ENCODE measurements at regions not wholly inside any gene's neighbourhood (a gene's known extent, or its start where the extent isn't known, plus 50 kb on each side); places are given as distances from the start of the nearest gene placed in this dataset.
A peak's percentile ranks its signal among the peaks of the same experiment; 100 is the strongest.

- H3K4me1 ChIP-seq (ENCODE audit: control insufficient read depth, insufficient read depth, low read length, unreplicated experiment) = no peaks in the 10 kb centered on the region
- H3K27ac ChIP-seq (ENCODE audit: low read depth, low read length) = no peak overlapping the region
- no peak overlapping the region for H2AFZ ChIP-seq (ENCODE audit: low read length, unreplicated experiment)
- H3K27me3 ChIP-seq (ENCODE audit: insufficient read depth, low read length) = no peaks in the 10 kb centered on the region
- H3K36me3 ChIP-seq (ENCODE audit: insufficient read depth, low read length) = no peaks in the 10 kb centered on the region
- H3K79me2 ChIP-seq (ENCODE audit: control insufficient read depth, insufficient read depth, low read length, unreplicated experiment) = no peaks in the 10 kb centered on the region
- no peak overlapping the region for H3K4me3 ChIP-seq (ENCODE audit: low read depth, low read length)
Measured at GRCh38 chr17:55654022-55654421, 68.6 kb downstream of the TMEM100 start.

- no peaks in the 10 kb centered on the region for H3K27me3 ChIP-seq (ENCODE audit: insufficient read depth, low read length)
- H3K79me2 ChIP-seq (ENCODE audit: control insufficient read depth, insufficient read depth, low read length, unreplicated experiment) = no peaks in the 10 kb centered on the region
- H2AFZ ChIP-seq (ENCODE audit: low read length, unreplicated experiment) = no peak overlapping the region
- H3K27ac ChIP-seq (ENCODE audit: low read depth, low read length) = no peak overlapping the region
- H3K4me1 ChIP-seq (ENCODE audit: control insufficient read depth, insufficient read depth, low read length, unreplicated experiment) = peaks cover 4% of the 10 kb centered on the region
- no peak overlapping the region for H3K4me3 ChIP-seq (ENCODE audit: low read depth, low read length)
- no peaks in the 10 kb centered on the region for H3K36me3 ChIP-seq (ENCODE audit: insufficient read depth, low read length)
Measured at GRCh38 chr17:55652825-55653224, 69.8 kb downstream of the TMEM100 start.

GRCh38 chr17:55652114-55652823, 70.4 kb downstream of the TMEM100 start:
- Histone ChIP-seq H3K4me3 (ENCODE audit: low read depth, low read length) (no peak overlapping the region), H3K36me3 (ENCODE audit: insufficient read depth, low read length) (no peaks in the 10 kb centered on the region), H3K79me2 (ENCODE audit: control insufficient read depth, insufficient read depth, low read length, unreplicated experiment) (no peaks in the 10 kb centered on the region), H3K27me3 (ENCODE audit: insufficient read depth, low read length) (no peaks in the 10 kb centered on the region), H3K27ac (ENCODE audit: low read depth, low read length) (no peak overlapping the region), H2AFZ (ENCODE audit: low read length, unreplicated experiment) (no peak overlapping the region), H3K4me1 (ENCODE audit: control insufficient read depth, insufficient read depth, low read length, unreplicated experiment) (peaks cover 7% of the 10 kb centered on the region)

GRCh38 chr17:55649957-55650597, 72.6 kb downstream of the TMEM100 start:
- no peaks in the 10 kb centered on the region for H3K36me3 ChIP-seq (ENCODE audit: insufficient read depth, low read length)
- peaks cover 7% of the 10 kb centered on the region for H3K4me1 ChIP-seq (ENCODE audit: control insufficient read depth, insufficient read depth, low read length, unreplicated experiment)
- H3K27ac ChIP-seq (ENCODE audit: low read depth, low read length) = no peak overlapping the region
- H3K79me2 ChIP-seq (ENCODE audit: control insufficient read depth, insufficient read depth, low read length, unreplicated experiment) = no peaks in the 10 kb centered on the region
- no peaks in the 10 kb centered on the region for H3K27me3 ChIP-seq (ENCODE audit: insufficient read depth, low read length)
- no peak overlapping the region for H3K4me3 ChIP-seq (ENCODE audit: low read depth, low read length)
- H2AFZ ChIP-seq (ENCODE audit: low read length, unreplicated experiment) = no peak overlapping the region

GRCh38 chr17:55648086-55648485, 74.6 kb downstream of the TMEM100 start:
- Histone ChIP-seq H3K4me1 (ENCODE audit: control insufficient read depth, insufficient read depth, low read length, unreplicated experiment) (peaks cover 7% of the 10 kb centered on the region), H3K79me2 (ENCODE audit: control insufficient read depth, insufficient read depth, low read length, unreplicated experiment) (no peaks in the 10 kb centered on the region), H2AFZ (ENCODE audit: low read length, unreplicated experiment) (peak overlapping the region; percentile 66), H3K36me3 (ENCODE audit: insufficient read depth, low read length) (no peaks in the 10 kb centered on the region), H3K27me3 (ENCODE audit: insufficient read depth, low read length) (no peaks in the 10 kb centered on the region), H3K27ac (ENCODE audit: low read depth, low read length) (no peak overlapping the region), H3K4me3 (ENCODE audit: low read depth, low read length) (no peak overlapping the region)

- Histone ChIP-seq H2AFZ (ENCODE audit: low read length, unreplicated experiment) (no peak overlapping the region), H3K27ac (ENCODE audit: low read depth, low read length) (no peak overlapping the region), H3K36me3 (ENCODE audit: insufficient read depth, low read length) (no peaks in the 10 kb centered on the region), H3K27me3 (ENCODE audit: insufficient read depth, low read length) (no peaks in the 10 kb centered on the region), H3K4me3 (ENCODE audit: low read depth, low read length) (no peak overlapping the region), H3K4me1 (ENCODE audit: control insufficient read depth, insufficient read depth, low read length, unreplicated experiment) (peaks cover 7% of the 10 kb centered on the region), H3K79me2 (ENCODE audit: control insufficient read depth, insufficient read depth, low read length, unreplicated experiment) (no peaks in the 10 kb centered on the region)
Measured at GRCh38 chr17:55645361-55645760, 77.3 kb downstream of the TMEM100 start.

- H2AFZ ChIP-seq (ENCODE audit: low read length, unreplicated experiment) = no peak overlapping the region
- peaks cover 7% of the 10 kb centered on the region for H3K4me1 ChIP-seq (ENCODE audit: control insufficient read depth, insufficient read depth, low read length, unreplicated experiment)
- H3K36me3 ChIP-seq (ENCODE audit: insufficient read depth, low read length) = no peaks in the 10 kb centered on the region
- H3K79me2 ChIP-seq (ENCODE audit: control insufficient read depth, insufficient read depth, low read length, unreplicated experiment) = no peaks in the 10 kb centered on the region
- H3K27me3 ChIP-seq (ENCODE audit: insufficient read depth, low read length) = no peaks in the 10 kb centered on the region
- no peak overlapping the region for H3K27ac ChIP-seq (ENCODE audit: low read depth, low read length)
- no peak overlapping the region for H3K4me3 ChIP-seq (ENCODE audit: low read depth, low read length)
Measured at GRCh38 chr17:55644346-55644745, 78.3 kb downstream of the TMEM100 start.

- Histone ChIP-seq H3K4me3 (ENCODE audit: low read depth, low read length) (no peak overlapping the region), H3K36me3 (ENCODE audit: insufficient read depth, low read length) (no peaks in the 10 kb centered on the region), H3K27ac (ENCODE audit: low read depth, low read length) (no peak overlapping the region), H3K27me3 (ENCODE audit: insufficient read depth, low read length) (no peaks in the 10 kb centered on the region), H2AFZ (ENCODE audit: low read length, unreplicated experiment) (no peak overlapping the region), H3K4me1 (ENCODE audit: control insufficient read depth, insufficient read depth, low read length, unreplicated experiment) (peaks cover 2% of the 10 kb centered on the region), H3K79me2 (ENCODE audit: control insufficient read depth, insufficient read depth, low read length, unreplicated experiment) (no peaks in the 10 kb centered on the region)
Measured at GRCh38 chr17:55642741-55643140, 79.9 kb downstream of the TMEM100 start.

- Histone ChIP-seq H3K79me2 (ENCODE audit: control insufficient read depth, insufficient read depth, low read length, unreplicated experiment) (no peaks in the 10 kb centered on the region), H3K4me1 (ENCODE audit: control insufficient read depth, insufficient read depth, low read length, unreplicated experiment) (no peaks in the 10 kb centered on the region)
Measured at GRCh38 chr17:55641676-55642081, 81.0 kb downstream of the TMEM100 start.

GRCh38 chr17:55639096-55639495, 83.6 kb downstream of the TMEM100 start:
- Histone ChIP-seq H3K27ac (ENCODE audit: low read depth, low read length) (no peak overlapping the region), H3K4me3 (ENCODE audit: low read depth, low read length) (no peak overlapping the region), H2AFZ (ENCODE audit: low read length, unreplicated experiment) (no peak overlapping the region), H3K36me3 (ENCODE audit: insufficient read depth, low read length) (no peaks in the 10 kb centered on the region), H3K79me2 (ENCODE audit: control insufficient read depth, insufficient read depth, low read length, unreplicated experiment) (no peaks in the 10 kb centered on the region), H3K4me1 (ENCODE audit: control insufficient read depth, insufficient read depth, low read length, unreplicated experiment) (no peaks in the 10 kb centered on the region), H3K27me3 (ENCODE audit: insufficient read depth, low read length) (no peaks in the 10 kb centered on the region)

More at GRCh38 chr17:55641676-55642081, 81.0 kb downstream of the TMEM100 start:
- Histone ChIP-seq H3K27me3 (ENCODE audit: insufficient read depth, low read length) (no peaks in the 10 kb centered on the region), H3K4me3 (ENCODE audit: low read depth, low read length) (no peak overlapping the region), H2AFZ (ENCODE audit: low read length, unreplicated experiment) (peak overlapping the region; percentile 69), H3K36me3 (ENCODE audit: insufficient read depth, low read length) (no peaks in the 10 kb centered on the region), H3K27ac (ENCODE audit: low read depth, low read length) (no peak overlapping the region)

Data from ACC112 (cell line).